ENCODE measurements at regions not wholly inside any gene's neighbourhood (a gene's known extent, or its start where the extent isn't known, plus 50 kb on each side); places are given as distances from the start of the nearest gene placed in this dataset.
A peak's percentile ranks its signal among the peaks of the same experiment; 100 is the strongest.
"Not testable (repeated sequence)": the region's sequence is repeated elsewhere in the genome, so short reads cannot be mapped to it uniquely, and the experiment has no call there.

- POLR2A ChIA-PET (ENCODE audit: low non-redundant PET) = no interaction called here
- CTCF ChIA-PET = no interaction called here
- no peak for DNase-seq (ENCODE audit: low spot score)
- no peak for TF ChIP-seq CTCF (conservative IDR thresholded peaks at IDR 0.05; ENCODE audit: low read depth)
- no peak overlapping the region for H3K27ac ChIP-seq
Observed at GRCh38 chr2:147161746-147162145, 683.1 kb upstream of the ACVR2A start.

GRCh38 chr2:147156970-147157369 is 687.9 kb upstream of the ACVR2A start:
- H3K27ac ChIP-seq = no peak overlapping the region
- no peak for TF ChIP-seq CTCF (conservative IDR thresholded peaks at IDR 0.05; ENCODE audit: low read depth)
- no peak for DNase-seq (ENCODE audit: low spot score)
- ChIA-PET POLR2A (ENCODE audit: low non-redundant PET) (no interaction called here), CTCF (no interaction called here)

GRCh38 chr2:147150241-147150635 is 694.6 kb upstream of the ACVR2A start:
- POLR2A ChIA-PET (ENCODE audit: low non-redundant PET) = no interaction called here
- peak overlapping the region; percentile 73 for H3K27ac ChIP-seq
- no peak for DNase-seq (ENCODE audit: low spot score)
- CTCF ChIA-PET = interaction anchor here (0.6 kb wide), 1 partner anchor 122 kb away, joined by 3 read pairs; no protein-coding TSS in a partner anchor
- no peak for TF ChIP-seq CTCF (conservative IDR thresholded peaks at IDR 0.05; ENCODE audit: low read depth)

- ChIA-PET POLR2A (ENCODE audit: low non-redundant PET) (no interaction called here), CTCF (interaction anchor here (0.5 kb wide), 1 partner anchor 675 kb away, joined by 3 read pairs; no protein-coding TSS in a partner anchor)
- DNase-seq (ENCODE audit: low spot score) = peak; percentile 10
- TF ChIP-seq CTCF (conservative IDR thresholded peaks at IDR 0.05; ENCODE audit: low read depth) = no peak
- peak overlapping the region; percentile 73 for H3K27ac ChIP-seq
Observed at GRCh38 chr2:147149575-147150240, 695.1 kb upstream of the ACVR2A start.

GRCh38 chr2:147147802-147148201 is 697.0 kb upstream of the ACVR2A start:
- ChIA-PET POLR2A (ENCODE audit: low non-redundant PET) (no interaction called here), CTCF (no interaction called here)
- no peak for TF ChIP-seq CTCF (conservative IDR thresholded peaks at IDR 0.05; ENCODE audit: low read depth)
- no peak for DNase-seq (ENCODE audit: low spot score)
- H3K27ac ChIP-seq = no peak overlapping the region

- CTCF ChIA-PET = no interaction called here
Observed at GRCh38 chr2:147141930-147142329, 702.9 kb upstream of the ACVR2A start.

GRCh38 chr2:147139732-147140131 is 705.1 kb upstream of the ACVR2A start:
- CTCF ChIA-PET; DNase-seq (ENCODE audit: low spot score); POLR2A ChIA-PET (ENCODE audit: low non-redundant PET); H3K27ac ChIP-seq: not testable (repeated sequence)

More at GRCh38 chr2:147141930-147142329, 702.9 kb upstream of the ACVR2A start:
- no peak for TF ChIP-seq CTCF (conservative IDR thresholded peaks at IDR 0.05; ENCODE audit: low read depth)
- no peak for DNase-seq (ENCODE audit: low spot score)
- no peak overlapping the region for H3K27ac ChIP-seq
- POLR2A ChIA-PET (ENCODE audit: low non-redundant PET) = no interaction called here
